Trophoblast cell (in vitro differentiated cells and primary cell): ENCODE measurements at regions not wholly inside any gene's neighbourhood (a gene's known extent, or its start where the extent isn't known, plus 50 kb on each side); places are given as distances from the start of the nearest gene placed in this dataset.

Experiments
- DNase-seq, 2 donors: peaks; one replicate each; pipeline ENCODE4 v3.0.0-alpha.2; 2016
- H2AFZ ChIP-seq: 2 replicates; pipeline ENCODE4 v1.6.1; 2013; ENCODE audit warnings: low read length, moderate library complexity, mild to moderate bottlenecking; ENCODE audit not compliant: insufficient read depth, poor library complexity
- H2AK5ac ChIP-seq: 2 replicates; pipeline ENCODE4 v1.6.1; 2013; ENCODE audit warnings: mild to moderate bottlenecking, low read length
- H2BK120ac ChIP-seq: 2 replicates; pipeline ENCODE4 v1.6.1; 2013; ENCODE audit warnings: low read length, mild to moderate bottlenecking, moderate library complexity; ENCODE audit not compliant: insufficient read depth, poor library complexity
- H2BK12ac ChIP-seq: 2 replicates; pipeline ENCODE4 v1.6.1; 2013; ENCODE audit warnings: mild to moderate bottlenecking, low read length, moderate library complexity
- H2BK5ac ChIP-seq: 2 replicates; pipeline ENCODE4 v1.6.1; 2013; ENCODE audit warnings: low read length, low read depth, moderate library complexity, mild to moderate bottlenecking; ENCODE audit not compliant: poor library complexity
- H3K14ac ChIP-seq: 2 replicates; pipeline ENCODE4 v1.6.1; 2013; ENCODE audit warnings: mild to moderate bottlenecking, low read length
- H3K18ac ChIP-seq: 2 replicates; pipeline ENCODE4 v1.6.1; 2013; ENCODE audit warnings: mild to moderate bottlenecking, low read length
- H3K23ac ChIP-seq: 2 replicates; pipeline ENCODE4 v1.6.1; 2013; ENCODE audit warnings: low read length
- H3K27ac ChIP-seq: 2 replicates; pipeline ENCODE4 v1.5.1; 2013; ENCODE audit warnings: low read depth, mild to moderate bottlenecking, inconsistent platforms, low read length, moderate library complexity
- H3K27me3 ChIP-seq: 2 replicates; pipeline ENCODE4 v1.6.1; 2013; ENCODE audit warnings: inconsistent platforms, mild to moderate bottlenecking, low read length, moderate library complexity; ENCODE audit not compliant: insufficient read depth
- H3K36me3 ChIP-seq, 2 experiments: 1 replicate in 1 of 2; 2 replicates in 1 of 2; pipeline ENCODE4 v1.6.1; 2013; ENCODE audit warnings: low read length in 2 of 2, mild to moderate bottlenecking in 2 of 2, moderate library complexity in 1 of 2; ENCODE audit not compliant: insufficient read depth in 2 of 2, control insufficient read depth in 1 of 2
- H3K4ac ChIP-seq: 2 replicates; pipeline ENCODE4 v1.6.1; 2013; ENCODE audit warnings: low read depth, mild to moderate bottlenecking, low read length, moderate library complexity
- H3K4me1 ChIP-seq, 2 experiments: 1 replicate in 1 of 2; 2 replicates in 1 of 2; pipeline ENCODE4 v1.6.1; 2013; ENCODE audit warnings: low read length in 2 of 2, mild to moderate bottlenecking in 2 of 2, moderate library complexity in 1 of 2; ENCODE audit not compliant: insufficient read depth in 2 of 2, control insufficient read depth in 1 of 2
- H3K4me2 ChIP-seq: 2 replicates; pipeline ENCODE4 v1.6.1; 2013; ENCODE audit warnings: inconsistent platforms, mild to moderate bottlenecking, low read length, moderate library complexity
- H3K4me3 ChIP-seq: 2 replicates; pipeline ENCODE4 v1.5.1; 2013; ENCODE audit warnings: mild to moderate bottlenecking, low read depth, low read length, inconsistent platforms
- H3K79me1 ChIP-seq: one replicate; pipeline ENCODE4 v1.6.1; 2013; ENCODE audit warnings: low read length
- H3K79me2 ChIP-seq: 2 replicates; pipeline ENCODE4 v1.6.1; 2013; ENCODE audit warnings: low read length, mild to moderate bottlenecking; ENCODE audit not compliant: control insufficient read depth, insufficient read depth, poor library complexity
- H3K9ac ChIP-seq: 2 replicates; pipeline ENCODE4 v1.6.1; 2013; ENCODE audit warnings: mild to moderate bottlenecking, low read length
- H3K9me3 ChIP-seq: 2 replicates; pipeline ENCODE4 v1.6.1; 2013; ENCODE audit warnings: low read depth, mild to moderate bottlenecking, control low read depth, inconsistent platforms, low read length; ENCODE audit not compliant: insufficient read depth
- H4K12ac ChIP-seq: 2 replicates; pipeline ENCODE4 v1.6.1; 2013; ENCODE audit warnings: low read depth, mild to moderate bottlenecking, low read length, moderate library complexity
- H4K8ac ChIP-seq: 2 replicates; pipeline ENCODE4 v1.6.1; 2013; ENCODE audit warnings: low read depth, mild to moderate bottlenecking, low read length, moderate library complexity
- H4K91ac ChIP-seq: one replicate; pipeline ENCODE4 v1.6.1; 2013; ENCODE audit warnings: low read depth, mild to moderate bottlenecking, low read length, moderate library complexity
- WGBS: extraction: QIAGEN DNeasy Blood & Tissue Kit; methylation state at CpG from one replicate; pipeline ENCODE4 v1.1.7; 2013; ENCODE audit warnings: missing lambda C conversion rate; ENCODE audit not compliant: insufficient read length, insufficient coverage; ENCODE audit errors: extremely low coverage; 5-methylcytosine and 5-hydroxymethylcytosine counted together

DNA sequence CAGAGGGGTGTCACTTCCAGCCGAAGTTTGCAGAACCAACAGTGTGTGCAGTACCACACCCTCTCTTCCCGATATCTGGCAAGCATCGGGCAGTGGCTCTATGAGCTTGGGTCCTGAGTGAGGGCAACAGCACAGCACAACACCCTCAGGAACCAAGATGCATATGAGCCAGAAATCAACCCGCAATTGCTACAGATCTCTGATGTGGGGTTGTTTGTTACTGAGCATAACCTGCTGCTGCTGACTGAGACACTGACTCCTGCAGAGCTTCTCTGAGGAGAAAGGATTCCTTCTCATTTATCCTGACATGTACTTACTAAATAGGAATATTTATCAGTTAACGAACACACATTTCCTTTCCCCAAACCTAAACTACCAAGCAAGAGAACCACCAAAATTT is 218.3 kb downstream of the RBFOX3 start:
- H3K9ac ChIP-seq: no peak overlapping the region
- H2AK5ac ChIP-seq: no peak overlapping the region
- no peak overlapping the region for H3K14ac ChIP-seq
- WGBS: no CpG with 5 or more reads among the region's 5 CpGs
- no peak for DNase-seq
- H2BK5ac ChIP-seq: no peak overlapping the region
- H3K27me3 ChIP-seq: no peaks in the 10 kb centered on the region
- no peak overlapping the region for H2BK12ac ChIP-seq
- no peak overlapping the region for H3K4me3 ChIP-seq
- no peak overlapping the region for H3K23ac ChIP-seq
- H4K8ac ChIP-seq: no peak overlapping the region
- no peak overlapping the region for H3K18ac ChIP-seq
- no peaks in the 10 kb centered on the region for H3K36me3 ChIP-seq
- no peak overlapping the region for H4K91ac ChIP-seq
- no peak overlapping the region for H3K4me2 ChIP-seq
- H3K4me1 ChIP-seq: no peaks in the 10 kb centered on the region
- H4K12ac ChIP-seq: no peak overlapping the region
- no peaks in the 10 kb centered on the region for H3K79me1 ChIP-seq
- no peak overlapping the region for H2AFZ ChIP-seq
- no peaks in the 10 kb centered on the region for H3K79me2 ChIP-seq
- peaks cover 2% of the 10 kb centered on the region for H3K9me3 ChIP-seq
- no peak overlapping the region for H3K27ac ChIP-seq
- no peak overlapping the region for H3K4ac ChIP-seq
- no peak overlapping the region for H2BK120ac ChIP-seq

GRCh38 chr17:79391376-79392233 is 219.2 kb downstream of the RBFOX3 start:
- Histone ChIP-seq H3K14ac (no peak overlapping the region), H2BK12ac (no peak overlapping the region), H3K23ac (no peak overlapping the region), H2AK5ac (no peak overlapping the region), H4K8ac (no peak overlapping the region), H3K27ac (no peak overlapping the region), H3K4me2 (no peak overlapping the region), H2AFZ (no peak overlapping the region), H3K9me3 (peaks cover 2% of the 10 kb centered on the region), H4K91ac (no peak overlapping the region), H3K4ac (no peak overlapping the region), H3K36me3 (no peaks in the 10 kb centered on the region), H4K12ac (no peak overlapping the region), H3K4me1 (no peaks in the 10 kb centered on the region), H2BK5ac (no peak overlapping the region), H3K9ac (no peak overlapping the region), H3K18ac (no peak overlapping the region), H3K27me3 (no peaks in the 10 kb centered on the region), H3K79me2 (no peaks in the 10 kb centered on the region), H2BK120ac (no peak overlapping the region), H3K4me3 (peak overlapping the region; percentile 32), H3K79me1 (no peaks in the 10 kb centered on the region)
- no CpG with 5 or more reads among the region's 31 CpGs for WGBS
- DNase-seq: peak; percentile 57 to 85

DNA sequence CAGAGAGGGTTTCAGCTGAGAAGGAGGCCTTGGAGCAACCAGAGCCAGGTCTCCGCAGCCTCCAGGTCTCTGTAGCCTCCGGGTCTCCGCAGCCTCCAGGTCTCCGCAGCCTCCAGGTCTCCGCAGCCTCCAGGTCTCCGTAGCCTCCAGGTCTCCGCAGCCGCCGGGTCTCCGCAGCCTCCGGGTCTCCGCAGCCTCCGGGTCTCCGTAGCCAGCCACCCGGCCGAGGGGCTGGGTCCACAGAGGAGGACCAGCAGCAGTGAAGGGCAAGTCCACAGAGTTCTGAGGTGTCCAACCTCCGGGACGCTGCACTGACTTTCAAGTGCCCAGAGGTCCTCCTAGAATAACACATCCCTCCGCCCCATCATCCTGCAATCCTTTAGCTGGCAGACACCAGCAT is 221.0 kb downstream of the RBFOX3 start:
- H3K14ac ChIP-seq: no peak overlapping the region
- DNase-seq: no peak
- H3K23ac ChIP-seq: no peak overlapping the region
- no peak overlapping the region for H4K8ac ChIP-seq
- H4K12ac ChIP-seq: no peak overlapping the region
- no peak overlapping the region for H4K91ac ChIP-seq
- no peaks in the 10 kb centered on the region for H3K79me2 ChIP-seq
- no peak overlapping the region for H3K18ac ChIP-seq
- no CpG with 5 or more reads among the region's 19 CpGs for WGBS
- H3K27me3 ChIP-seq: no peaks in the 10 kb centered on the region
- no peak overlapping the region for H3K27ac ChIP-seq
- no peak overlapping the region for H2AFZ ChIP-seq
- H2AK5ac ChIP-seq: no peak overlapping the region
- no peak overlapping the region for H2BK120ac ChIP-seq
- H3K4me2 ChIP-seq: no peak overlapping the region
- H3K4me1 ChIP-seq: no peaks in the 10 kb centered on the region
- no peak overlapping the region for H3K4ac ChIP-seq
- H3K9ac ChIP-seq: no peak overlapping the region
- H3K9me3 ChIP-seq: peaks cover 6% of the 10 kb centered on the region
- H3K4me3 ChIP-seq: no peak overlapping the region
- no peak overlapping the region for H2BK5ac ChIP-seq
- no peak overlapping the region for H2BK12ac ChIP-seq
- H3K36me3 ChIP-seq: no peaks in the 10 kb centered on the region
- no peaks in the 10 kb centered on the region for H3K79me1 ChIP-seq

DNA sequence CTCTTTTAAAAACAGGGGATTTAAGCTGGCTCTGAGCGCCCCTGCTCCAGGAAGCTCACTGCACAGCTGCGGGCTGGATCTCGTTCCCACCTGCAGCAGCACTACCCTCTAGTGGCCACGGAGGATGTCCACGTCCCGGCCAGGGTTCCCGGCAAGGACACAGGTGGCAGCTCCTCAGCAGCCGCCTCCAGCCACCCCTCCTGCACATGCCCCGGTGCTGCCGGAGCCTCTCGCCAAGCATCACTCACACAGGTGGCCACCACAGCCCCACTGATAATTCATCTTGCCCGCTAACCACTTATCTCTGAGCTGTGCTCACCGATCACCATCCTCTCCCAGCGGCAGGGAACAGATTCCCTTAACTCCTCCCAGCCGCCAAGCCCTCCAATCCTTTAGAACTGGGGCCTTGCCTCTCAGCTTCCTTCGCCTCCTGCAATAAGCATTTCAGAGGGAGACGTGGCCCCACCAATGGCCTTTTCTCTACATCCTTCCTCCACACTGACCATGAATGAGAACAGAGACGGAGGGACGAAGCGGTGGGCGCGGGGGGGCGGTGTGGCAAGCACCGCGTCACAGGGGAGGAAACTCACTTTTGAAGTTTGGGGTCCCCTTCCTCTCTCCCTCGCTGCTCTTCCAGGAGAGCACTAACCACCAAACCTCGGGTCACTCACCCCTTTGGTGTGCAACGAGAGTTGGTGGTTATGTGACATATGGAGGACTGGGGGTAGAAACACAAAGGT is 222.1 kb downstream of the RBFOX3 start:
- H3K4me1 ChIP-seq: no peaks in the 10 kb centered on the region

More for the DNA sequence above, 222.1 kb downstream of the RBFOX3 start:
- Histone ChIP-seq H3K14ac (no peak overlapping the region), H3K9me3 (peaks cover 6% of the 10 kb centered on the region), H3K23ac (no peak overlapping the region), H4K12ac (no peak overlapping the region), H2AK5ac (no peak overlapping the region), H2BK5ac (no peak overlapping the region), H3K9ac (no peak overlapping the region), H3K4ac (no peak overlapping the region), H3K36me3 (no peaks in the 10 kb centered on the region), H3K79me1 (no peaks in the 10 kb centered on the region), H4K8ac (no peak overlapping the region), H2AFZ (no peak overlapping the region), H2BK120ac (no peak overlapping the region), H3K4me3 (no peak overlapping the region), H4K91ac (no peak overlapping the region), H3K4me2 (no peak overlapping the region), H3K27me3 (no peaks in the 10 kb centered on the region), H3K27ac (no peak overlapping the region), H3K79me2 (no peaks in the 10 kb centered on the region), H2BK12ac (no peak overlapping the region), H3K18ac (no peak overlapping the region)
- no CpG with 5 or more reads among the region's 28 CpGs for WGBS
- peak; percentile 38 to 56 for DNase-seq
